Uterus (tissue), 2 donors: ENCODE measurements at regions not wholly inside any gene's neighbourhood (a gene's known extent, or its start where the extent isn't known, plus 50 kb on each side); places are given as distances from the start of the nearest gene placed in this dataset.

ENCODE experiments used
- CTCF ChIP-seq, 4 experiments: fragments of 200-600 bp in 2 of 4; fragments of 450-650 bp in 2 of 4; sonication (generic) in 2 of 4; IDR thresholded peaks; one replicate each; pipeline ENCODE4 v1.5.1; 2016 to 2019; ENCODE audit warnings: antibody characterized with exemption in 4 of 4, mild to moderate bottlenecking in 2 of 4, moderate library complexity in 1 of 4
- POLR2A ChIP-seq, 2 donors: fragments of 450-650 bp; IDR thresholded peaks; one replicate each; pipeline ENCODE4 v1.6.1; 2016; ENCODE audit warnings: antibody characterized with exemption in 2 of 2, mild to moderate bottlenecking in 1 of 2, moderate library complexity in 1 of 2

DNA sequence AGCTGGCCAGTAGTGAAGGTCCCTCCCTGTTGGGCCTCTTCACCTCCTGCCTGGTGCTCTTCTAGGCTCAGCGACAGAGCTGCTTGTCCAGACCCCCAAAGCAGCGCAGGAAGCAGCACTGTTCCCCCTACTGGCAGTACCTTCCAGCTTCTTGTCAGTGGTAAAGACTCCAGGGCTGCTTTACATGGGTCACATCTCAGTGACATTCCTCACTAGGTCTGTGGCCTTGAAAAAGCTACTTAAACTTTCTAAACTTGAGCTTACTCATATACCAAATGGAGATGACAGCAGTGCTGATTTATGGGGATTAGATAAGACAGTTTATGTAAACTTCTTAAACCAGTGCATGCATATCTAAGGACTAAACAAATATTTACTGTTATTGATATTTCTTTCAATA is 117.3 kb downstream of the FAT4 start:
- TF ChIP-seq CTCF (IDR thresholded peaks at IDR 0.05) = no peak
- TF ChIP-seq POLR2A (IDR thresholded peaks at IDR 0.05) = no peak
